Fibroblast of skin of scalp (primary cell): ENCODE measurements at regions not wholly inside any gene's neighbourhood (a gene's known extent, or its start where the extent isn't known, plus 50 kb on each side); places are given as distances from the start of the nearest gene placed in this dataset.
"Not testable (repeated sequence)": the region's sequence is repeated elsewhere in the genome, so short reads cannot be mapped to it uniquely, and the experiment has no call there.

Experiments used
- DNase-seq: peaks from one replicate; pipeline ENCODE4 v3.0.0-alpha.2; 2013

- DNase-seq = no peak
Observed at GRCh38 chr7:43054052-43054722, 58.3 kb upstream of the HECW1 start.

- no peak for DNase-seq
Observed at GRCh38 chr7:43057141-43057540, 55.3 kb upstream of the HECW1 start.

- no peak for DNase-seq
Observed at GRCh38 chr7:43058271-43059066, 54.0 kb upstream of the HECW1 start.

GRCh38 chr7:43059067-43059600, 53.3 kb upstream of the HECW1 start:
- DNase-seq = not testable (repeated sequence)
